Activated CD4-positive, alpha-beta T cell treated with anti-CD3 and anti-CD28 coated beads for 36 hours (primary cell): ENCODE measurements at regions not wholly inside any gene's neighbourhood (a gene's known extent, or its start where the extent isn't known, plus 50 kb on each side); places are given as distances from the start of the nearest gene placed in this dataset.
"Not testable (repeated sequence)": the region's sequence is repeated elsewhere in the genome, so short reads cannot be mapped to it uniquely, and the experiment has no call there.

Experiments
- ATAC-seq: fragments of 200-7000 bp; cut with Tn5 transposase; one replicate; pipeline ENCODE4 v1.10.0; 2021; ENCODE audit warnings: mild to moderate bottlenecking, moderate library complexity
- CTCF ChIA-PET: fragments of 350-600 bp; sonication (Branson Sonifier 250); formaldehyde crosslinking; loops from one replicate; lab custom pipeline; 2021; ENCODE audit warnings: antibody characterized with exemption; lab: Charles Lee
- POLR2A ChIA-PET: fragments of 350-600 bp; sonication (Branson Sonifier 250); formaldehyde crosslinking; loops from one replicate; lab custom pipeline; 2021; ENCODE audit warnings: antibody characterized with exemption, inconsistent platforms; lab: Charles Lee
- DNase-seq: peaks from one replicate; pipeline ENCODE4 v3.0.0-alpha.2; 2020
- H3K27ac Mint-ChIP-seq: one replicate; pipeline ENCODE4 v1.8.0; 2021; ENCODE audit warnings: mixed read lengths
- H3K27me3 Mint-ChIP-seq: one replicate; pipeline ENCODE4 v1.8.0; 2021; ENCODE audit warnings: mixed read lengths
- H3K36me3 Mint-ChIP-seq: one replicate; pipeline ENCODE4 v1.8.0; 2021; ENCODE audit warnings: low read depth, mixed read lengths
- H3K4me1 Mint-ChIP-seq: one replicate; pipeline ENCODE4 v1.8.0; 2021; ENCODE audit warnings: mixed read lengths
- H3K4me3 Mint-ChIP-seq: one replicate; pipeline ENCODE4 v1.8.0; 2021; ENCODE audit warnings: mild to moderate bottlenecking, moderate library complexity, mixed read lengths
- H3K9me3 Mint-ChIP-seq: one replicate; pipeline ENCODE4 v1.8.0; 2021; ENCODE audit warnings: low read depth, mixed read lengths
- intact Hi-C, 2 experiments: fragments of 100-400 bp; cut with DNase I in 1 of 2; cut with micrococcal nuclease in 1 of 2; formaldehyde crosslinking; loops; one replicate each; pipeline versions ENCODE4 v1.14.2 to v1.15.1; 2022 to 2024; cut with DNase I, micrococcal nuclease

DNA sequence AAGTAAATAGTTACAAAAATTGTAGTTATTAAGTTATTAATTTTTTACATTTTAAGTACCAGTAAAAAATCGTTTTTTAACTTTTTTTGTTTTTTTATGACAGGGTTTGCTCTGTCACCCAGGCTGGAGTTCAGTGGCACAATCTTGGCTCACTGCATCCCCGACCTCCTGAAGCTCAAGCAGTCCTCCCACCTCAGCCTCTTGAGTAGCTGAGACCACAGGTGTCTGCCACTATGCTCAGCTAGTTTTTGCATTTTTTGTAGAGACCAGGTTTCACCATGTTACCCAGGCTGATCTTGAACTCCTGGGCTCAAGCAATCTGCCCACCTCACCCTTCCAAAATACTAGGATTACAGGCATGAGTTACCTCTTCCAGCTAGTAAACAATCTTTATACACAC is 477.9 kb upstream of the MIR17HG start:
- intact Hi-C loops = no loop called here

DNA sequence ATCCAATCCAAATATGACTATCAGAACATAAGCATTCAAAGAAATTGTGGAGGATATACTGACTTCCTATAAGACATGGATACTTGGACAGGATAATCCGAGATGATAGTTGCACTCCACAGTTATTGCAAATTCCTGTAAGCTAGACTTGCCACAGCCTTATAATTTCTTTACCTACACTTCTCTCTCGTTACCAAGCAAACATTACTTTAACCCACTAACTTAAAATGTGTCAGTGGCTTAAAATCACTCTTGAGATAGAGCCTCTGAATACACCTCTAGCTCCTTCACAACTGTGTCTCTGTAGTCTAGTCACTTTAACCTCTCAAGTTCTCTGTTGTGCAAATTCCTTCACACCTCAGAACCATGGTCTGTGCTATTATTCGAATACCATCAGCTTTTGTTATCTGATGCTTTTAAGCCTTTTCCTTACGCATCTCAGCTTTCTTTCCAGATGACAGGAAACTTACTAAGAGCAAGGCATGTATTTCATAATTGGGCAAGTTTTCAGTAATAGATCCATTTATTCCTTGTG is 474.9 kb upstream of the MIR17HG start:
- Mint-ChIP-seq H3K4me1 (no peaks in the 10 kb centered on the region), H3K9me3 (no peaks in the 10 kb centered on the region), H3K27me3 (no peaks in the 10 kb centered on the region), H3K27ac (no peak overlapping the region), H3K36me3 (no peaks in the 10 kb centered on the region), H3K4me3 (no peak overlapping the region)
- POLR2A ChIA-PET = no interaction called here
- ATAC-seq = no peak
- intact Hi-C loops = no loop called here
- CTCF ChIA-PET = no interaction called here
- no peak for DNase-seq

More for the DNA sequence above, 477.9 kb upstream of the MIR17HG start:
- H3K4me3 Mint-ChIP-seq = no peak overlapping the region
- no peaks in the 10 kb centered on the region for H3K9me3 Mint-ChIP-seq
- ATAC-seq (no peak), DNase-seq (no peak)
- no peaks in the 10 kb centered on the region for H3K36me3 Mint-ChIP-seq
- H3K4me1 Mint-ChIP-seq = no peaks in the 10 kb centered on the region
- POLR2A ChIA-PET = no interaction called here
- H3K27ac Mint-ChIP-seq = no peak overlapping the region
- H3K27me3 Mint-ChIP-seq = no peaks in the 10 kb centered on the region
- CTCF ChIA-PET = no interaction called here

DNA sequence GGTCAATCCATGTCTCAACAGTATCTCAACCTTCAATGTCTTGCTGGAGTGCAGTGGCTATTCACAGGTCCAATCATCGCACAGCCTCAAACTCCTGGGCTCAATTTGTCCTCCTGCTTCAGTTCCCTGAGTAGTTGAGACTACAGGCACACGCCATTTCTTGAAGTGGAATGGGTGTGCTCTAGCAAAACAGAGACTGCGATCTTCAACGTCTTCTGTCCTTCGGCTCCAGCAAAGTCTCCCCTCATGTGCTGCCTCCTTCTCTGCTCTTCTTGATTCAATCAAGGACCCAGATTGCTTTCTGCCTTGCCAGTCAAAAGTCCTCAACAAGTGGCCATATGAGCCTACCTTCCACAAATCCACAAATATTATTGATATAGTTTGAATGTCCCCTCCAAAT is 466.7 kb upstream of the MIR17HG start:
- POLR2A ChIA-PET = no interaction called here
- intact Hi-C loops = no loop called here
- no peaks in the 10 kb centered on the region for H3K9me3 Mint-ChIP-seq
- H3K27me3 Mint-ChIP-seq = no peaks in the 10 kb centered on the region
- no peaks in the 10 kb centered on the region for H3K36me3 Mint-ChIP-seq
- no peak overlapping the region for H3K27ac Mint-ChIP-seq
- H3K4me1 Mint-ChIP-seq = no peaks in the 10 kb centered on the region
- DNase-seq = no peak
- no peak for ATAC-seq
- CTCF ChIA-PET = no interaction called here
- no peak overlapping the region for H3K4me3 Mint-ChIP-seq

DNA sequence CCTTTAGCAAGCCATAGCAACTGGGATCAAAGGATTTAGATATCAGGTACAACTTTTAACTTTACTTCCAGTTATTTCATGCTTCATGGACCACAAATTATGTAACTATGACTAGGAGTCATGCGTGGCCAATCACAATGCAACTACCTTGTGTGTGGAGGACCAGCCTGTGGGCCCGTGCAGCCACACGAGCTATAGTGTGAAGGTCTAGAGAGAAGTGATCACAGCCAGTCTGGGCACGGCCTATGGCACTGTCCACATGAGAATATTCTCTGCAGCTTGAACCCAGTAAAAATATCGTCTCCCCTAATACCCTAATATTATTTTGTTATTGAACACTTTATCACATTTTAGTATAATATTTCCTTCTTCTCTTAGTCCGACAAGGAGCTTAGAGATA is 464.9 kb upstream of the MIR17HG start:
- POLR2A ChIA-PET = no interaction called here
- CTCF ChIA-PET = interaction anchor here (0.5 kb wide), 1 partner anchor 1952 kb away, joined by 3 read pairs; no protein-coding TSS in a partner anchor
- Mint-ChIP-seq H3K4me1 (no peaks in the 10 kb centered on the region), H3K4me3 (no peak overlapping the region), H3K36me3 (no peaks in the 10 kb centered on the region), H3K27me3 (no peaks in the 10 kb centered on the region), H3K9me3 (no peaks in the 10 kb centered on the region), H3K27ac (no peak overlapping the region)
- ATAC-seq (no peak), DNase-seq (no peak)
- intact Hi-C loops = no loop called here

DNA sequence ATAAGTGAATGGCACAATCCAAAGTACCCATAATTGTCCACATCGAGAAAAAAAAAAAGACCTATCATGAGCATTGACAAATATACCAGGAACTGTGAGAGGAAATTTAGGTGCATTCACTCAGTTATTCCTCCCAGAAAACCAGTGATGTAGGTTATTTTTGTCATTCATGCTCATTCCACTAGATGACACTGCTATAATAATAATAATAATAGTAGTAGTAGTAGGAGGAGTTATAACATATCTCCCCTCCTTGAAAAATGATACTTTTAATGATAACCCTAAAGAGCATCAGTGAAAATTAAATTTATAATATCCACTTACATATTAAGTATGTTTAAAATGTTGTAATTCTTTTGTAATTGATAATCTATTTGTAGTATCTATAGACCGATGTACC is 463.9 kb upstream of the MIR17HG start:
- H3K4me1 Mint-ChIP-seq = no peaks in the 10 kb centered on the region
- no peaks in the 10 kb centered on the region for H3K27me3 Mint-ChIP-seq
- no peak overlapping the region for H3K4me3 Mint-ChIP-seq
- CTCF ChIA-PET = no interaction called here
- intact Hi-C loops = no loop called here
- POLR2A ChIA-PET = no interaction called here
- no peaks in the 10 kb centered on the region for H3K9me3 Mint-ChIP-seq
- no peak for DNase-seq
- no peak overlapping the region for H3K27ac Mint-ChIP-seq
- H3K36me3 Mint-ChIP-seq = no peaks in the 10 kb centered on the region
- ATAC-seq = no peak

DNA sequence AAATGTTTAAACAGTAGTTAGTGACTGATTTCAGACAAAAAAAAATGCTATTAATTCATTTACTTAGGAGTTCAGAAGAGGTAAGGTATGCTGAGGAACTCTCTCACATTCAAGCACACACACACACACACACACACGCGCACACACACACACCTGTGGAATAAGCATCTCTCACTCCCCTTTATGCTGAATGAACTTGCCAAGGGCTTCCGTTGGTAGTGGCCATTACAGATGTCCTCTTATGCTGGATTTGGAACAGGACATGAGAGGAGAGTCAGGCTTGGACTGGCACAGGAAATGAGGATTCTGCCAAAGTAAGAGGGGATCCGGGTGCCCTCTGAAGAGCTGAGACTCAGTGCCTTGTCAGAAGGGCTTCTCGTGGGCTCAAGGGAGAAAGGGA is 463.4 kb upstream of the MIR17HG start:
- Mint-ChIP-seq H3K36me3 (no peaks in the 10 kb centered on the region), H3K4me1 (no peaks in the 10 kb centered on the region), H3K27me3 (no peaks in the 10 kb centered on the region), H3K27ac (no peak overlapping the region), H3K4me3 (no peak overlapping the region), H3K9me3 (no peaks in the 10 kb centered on the region)
- POLR2A ChIA-PET = no interaction called here
- intact Hi-C loops = no loop called here
- ATAC-seq = no peak
- CTCF ChIA-PET = interaction anchor here (0.6 kb wide), 1 partner anchor 490 kb away, joined by 3 read pairs; no protein-coding TSS in a partner anchor
- no peak for DNase-seq

DNA sequence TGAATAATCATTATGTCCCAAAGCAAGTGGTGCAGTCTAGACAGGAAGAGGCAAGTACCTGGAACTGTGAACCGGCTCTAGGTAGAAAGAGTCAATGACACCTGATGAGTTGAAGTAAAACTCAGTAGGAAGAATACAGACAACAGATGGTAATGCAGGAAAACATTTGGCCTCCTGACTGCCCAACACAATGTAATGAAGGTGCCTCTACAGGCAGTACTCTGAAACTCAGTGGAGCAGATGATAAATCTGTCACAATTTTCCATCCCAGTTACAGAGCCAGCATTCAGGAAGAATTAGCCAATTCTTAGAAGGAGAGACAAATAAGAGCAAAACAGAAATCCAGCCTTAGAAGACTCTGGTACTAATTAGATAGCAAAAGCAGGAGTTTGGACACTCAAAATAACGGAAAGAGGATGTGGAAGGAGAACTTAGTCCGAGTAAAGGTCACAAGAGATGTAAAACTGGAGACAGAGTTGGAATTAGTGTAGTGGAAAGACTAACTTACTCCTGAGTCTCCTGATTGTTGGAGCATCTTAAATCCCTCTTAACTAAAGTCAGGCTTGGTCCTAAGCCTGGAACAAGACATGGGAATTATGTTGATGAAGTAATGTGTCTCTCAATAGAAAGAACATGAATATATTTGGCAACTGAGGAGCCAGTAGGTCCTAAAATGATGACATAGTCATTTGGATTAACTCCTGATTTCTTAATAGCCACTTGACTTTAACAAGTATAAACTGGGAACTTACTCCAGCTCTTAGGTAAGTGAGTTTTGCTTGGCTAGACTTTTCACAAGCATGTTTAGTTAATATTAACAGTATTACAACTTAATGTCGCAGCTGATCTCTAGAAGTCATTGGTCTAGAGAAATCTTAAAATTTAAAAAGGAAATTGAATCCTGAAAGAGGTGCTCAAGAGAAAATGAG is 457.3 kb upstream of the MIR17HG start:
- ATAC-seq (no peak), DNase-seq (no peak)
- Mint-ChIP-seq H3K27ac (no peak overlapping the region), H3K9me3 (peaks cover 2% of the 10 kb centered on the region), H3K4me1 (no peaks in the 10 kb centered on the region), H3K27me3 (no peaks in the 10 kb centered on the region), H3K36me3 (no peaks in the 10 kb centered on the region), H3K4me3 (no peak overlapping the region)
- intact Hi-C loops = no loop called here
- POLR2A ChIA-PET = no interaction called here
- CTCF ChIA-PET = no interaction called here

DNA sequence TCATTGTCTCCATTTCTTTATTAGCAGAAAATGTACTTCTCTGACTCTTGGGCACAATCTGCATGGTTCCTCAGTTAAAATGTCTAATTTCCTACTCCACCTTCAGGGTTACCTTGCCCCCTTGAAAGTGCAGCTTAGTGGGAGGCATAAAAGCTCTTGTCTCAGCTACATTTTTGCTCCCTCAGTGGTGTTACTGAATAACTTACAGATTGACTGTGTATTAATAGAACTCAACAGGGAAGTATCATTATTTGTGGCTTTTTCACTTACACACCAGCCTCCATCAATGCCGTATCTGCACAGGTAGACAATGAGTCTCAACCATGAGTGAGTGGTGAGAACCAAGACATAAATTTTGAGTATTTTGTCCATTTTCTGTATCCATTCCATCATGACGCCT is 456.2 kb upstream of the MIR17HG start:
- POLR2A ChIA-PET = no interaction called here
- CTCF ChIA-PET = no interaction called here
- no peak for ATAC-seq

DNA sequence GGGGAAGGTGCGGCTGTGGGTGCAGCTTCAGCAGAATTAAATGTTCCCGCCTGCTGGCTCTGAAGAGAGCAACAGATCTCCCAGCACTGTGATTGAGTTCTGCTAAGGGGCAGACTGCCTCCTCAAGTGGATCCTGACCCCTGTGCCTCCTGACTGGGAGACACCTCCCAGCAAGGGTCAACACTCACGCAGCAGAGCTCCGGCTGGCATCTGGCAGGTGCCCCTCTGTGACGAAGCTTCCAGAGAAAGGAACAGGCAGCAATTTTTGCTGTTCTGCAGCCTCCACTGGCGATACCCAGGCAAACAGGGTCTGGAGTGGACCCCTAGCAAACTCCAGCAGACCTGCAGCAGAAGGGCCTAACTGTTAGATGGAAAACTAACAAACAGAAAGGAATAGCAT is 454.3 kb upstream of the MIR17HG start:
- POLR2A ChIA-PET, H3K27me3 Mint-ChIP-seq, H3K9me3 Mint-ChIP-seq, H3K4me1 Mint-ChIP-seq, H3K36me3 Mint-ChIP-seq, intact Hi-C loops, H3K27ac Mint-ChIP-seq, DNase-seq, CTCF ChIA-PET, ATAC-seq, H3K4me3 Mint-ChIP-seq: not testable (repeated sequence)

More for the DNA sequence above, 456.2 kb upstream of the MIR17HG start:
- no peak for DNase-seq
- intact Hi-C loops = no loop called here
- H3K4me3 Mint-ChIP-seq = no peak overlapping the region
- H3K36me3 Mint-ChIP-seq = no peaks in the 10 kb centered on the region
- no peaks in the 10 kb centered on the region for H3K27me3 Mint-ChIP-seq
- H3K27ac Mint-ChIP-seq = no peak overlapping the region
- H3K9me3 Mint-ChIP-seq = peaks cover 2% of the 10 kb centered on the region
- H3K4me1 Mint-ChIP-seq = no peaks in the 10 kb centered on the region

DNA sequence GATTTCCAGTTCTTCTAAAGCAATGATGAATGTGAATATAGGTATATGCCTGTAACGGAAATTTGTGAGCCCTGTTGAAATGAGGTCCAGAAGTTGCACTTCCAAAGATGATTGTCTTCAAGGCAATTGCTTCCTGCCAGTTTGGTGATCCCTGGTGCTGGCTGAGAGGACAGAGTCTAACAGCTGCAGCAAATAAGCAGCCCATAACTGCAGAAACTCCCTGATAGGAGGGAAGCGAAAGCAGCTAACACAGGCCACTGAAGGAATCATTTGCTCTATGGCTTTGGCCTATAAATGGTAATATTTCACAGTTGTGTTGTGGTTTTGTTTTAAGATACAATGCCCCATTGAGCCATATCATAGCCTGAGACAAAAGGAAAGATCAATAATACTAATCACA is 451.5 kb upstream of the MIR17HG start:
- Mint-ChIP-seq H3K4me3 (no peak overlapping the region), H3K9me3 (peaks cover 2% of the 10 kb centered on the region), H3K4me1 (no peaks in the 10 kb centered on the region), H3K27me3 (no peaks in the 10 kb centered on the region), H3K36me3 (no peaks in the 10 kb centered on the region), H3K27ac (no peak overlapping the region)
- DNase-seq = no peak
- ChIA-PET POLR2A (no interaction called here), CTCF (no interaction called here)
- intact Hi-C loops = no loop called here
- no peak for ATAC-seq

DNA sequence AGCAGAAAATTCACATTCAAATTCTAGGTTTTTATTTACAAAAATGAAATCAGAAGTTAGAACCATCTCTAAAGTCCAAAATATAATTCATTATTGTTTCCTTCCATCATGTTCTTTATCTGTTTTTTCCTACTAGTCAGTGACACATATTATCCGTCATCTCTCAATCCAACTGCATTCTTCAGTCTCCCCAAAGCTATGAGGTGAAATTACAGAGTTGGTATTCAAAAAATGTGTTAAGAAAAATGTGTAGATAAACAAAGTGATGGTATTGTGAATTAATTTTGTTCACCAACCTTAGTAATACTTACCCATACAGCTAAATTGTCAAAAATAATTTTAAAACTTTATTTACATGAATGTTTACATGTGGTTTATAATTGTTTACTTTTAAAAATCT is 448.7 kb upstream of the MIR17HG start:
- Mint-ChIP-seq H3K4me1 (no peaks in the 10 kb centered on the region), H3K4me3 (no peak overlapping the region), H3K9me3 (peaks cover 2% of the 10 kb centered on the region), H3K27ac (no peak overlapping the region), H3K27me3 (no peaks in the 10 kb centered on the region), H3K36me3 (no peaks in the 10 kb centered on the region)
- ChIA-PET POLR2A (no interaction called here), CTCF (no interaction called here)
- intact Hi-C loops = no loop called here
- no peak for ATAC-seq
- no peak for DNase-seq

DNA sequence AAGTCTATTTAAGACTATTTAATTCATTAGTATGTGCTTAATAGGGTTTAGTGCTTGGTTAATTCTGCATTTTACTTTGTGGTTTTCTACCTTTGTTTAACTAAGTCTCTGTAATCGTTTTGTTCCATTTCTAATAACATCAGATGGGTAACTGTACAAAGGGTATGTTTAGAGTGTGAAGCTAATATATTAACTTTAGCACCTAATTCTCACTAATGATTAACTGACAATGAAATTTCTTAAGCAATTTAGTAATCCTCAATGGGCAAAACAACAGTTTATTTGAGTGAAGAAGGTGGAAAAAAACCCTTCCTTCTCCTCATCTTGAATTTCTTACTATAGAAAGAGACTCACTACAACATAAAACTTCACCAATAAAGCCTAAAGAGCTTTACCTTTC is 448.1 kb upstream of the MIR17HG start:
- Mint-ChIP-seq H3K27ac (no peak overlapping the region), H3K4me1 (no peaks in the 10 kb centered on the region), H3K27me3 (no peaks in the 10 kb centered on the region), H3K9me3 (peaks cover 2% of the 10 kb centered on the region), H3K36me3 (no peaks in the 10 kb centered on the region), H3K4me3 (no peak overlapping the region)
- POLR2A ChIA-PET = no interaction called here
- CTCF ChIA-PET = no interaction called here
- ATAC-seq (no peak), DNase-seq (no peak)
- intact Hi-C loops = no loop called here
